Mesendoderm (in vitro differentiated cells): ENCODE measurements at regions not wholly inside any gene's neighbourhood (a gene's known extent, or its start where the extent isn't known, plus 50 kb on each side); places are given as distances from the start of the nearest gene placed in this dataset.

ENCODE experiments used
- DNase-seq: peaks from one replicate; pipeline ENCODE4 v3.0.0; 2013
- H2AK5ac ChIP-seq: 2 replicates; pipeline ENCODE4 v1.6.1; 2013; ENCODE audit warnings: low read length, inconsistent platforms
- H2BK120ac ChIP-seq: 2 replicates; pipeline ENCODE4 v1.6.1; 2013; ENCODE audit warnings: low read depth, mild to moderate bottlenecking, low read length, moderate library complexity, mixed read lengths
- H2BK15ac ChIP-seq: replicated peaks from 2 replicates; pipeline ENCODE4 v1.6.1; 2013; ENCODE audit warnings: low read depth, mild to moderate bottlenecking, moderate library complexity
- H2BK5ac ChIP-seq: 2 replicates; pipeline ENCODE4 v1.6.1; 2013; ENCODE audit warnings: low read length, inconsistent platforms
- H3K18ac ChIP-seq: 2 replicates; pipeline ENCODE4 v1.6.1; 2013; ENCODE audit warnings: mild to moderate bottlenecking, low read length, mixed read lengths
- H3K23ac ChIP-seq: one replicate; pipeline ENCODE4 v1.6.1; 2013; ENCODE audit warnings: low read length
- H3K27ac ChIP-seq: 2 replicates; pipeline ENCODE4 v1.5.1; 2013; ENCODE audit warnings: low read depth, mild to moderate bottlenecking, inconsistent platforms, low read length, moderate library complexity
- H3K27me3 ChIP-seq: 2 replicates; pipeline ENCODE4 v1.6.1; 2013; ENCODE audit warnings: low read length, control low read depth, mild to moderate bottlenecking, inconsistent platforms; ENCODE audit not compliant: insufficient read depth, poor library complexity
- H3K36me3 ChIP-seq: 2 replicates; pipeline ENCODE4 v1.6.1; 2013; ENCODE audit warnings: low read length, inconsistent platforms; ENCODE audit not compliant: control insufficient read depth, insufficient read depth
- H3K4ac ChIP-seq: one replicate; pipeline ENCODE4 v1.6.1; 2013; ENCODE audit warnings: low read depth, mild to moderate bottlenecking, low read length, moderate library complexity
- H3K4me1 ChIP-seq: 2 replicates; pipeline ENCODE4 v1.6.1; 2013; ENCODE audit warnings: low read depth, low read length, inconsistent platforms; ENCODE audit not compliant: control insufficient read depth
- H3K4me2 ChIP-seq: 2 replicates; pipeline ENCODE4 v1.6.1; 2013; ENCODE audit warnings: low read length
- H3K4me3 ChIP-seq: 2 replicates; pipeline ENCODE4 v1.5.1; 2013; ENCODE audit warnings: mild to moderate bottlenecking, low read length
- H3K56ac ChIP-seq: one replicate; pipeline ENCODE4 v1.6.1; 2013; ENCODE audit warnings: low read length
- H3K79me1 ChIP-seq: 2 replicates; pipeline ENCODE4 v1.6.1; 2013; ENCODE audit warnings: low read length, inconsistent platforms
- H3K79me2 ChIP-seq: 2 replicates; pipeline ENCODE4 v1.6.1; 2013; ENCODE audit warnings: mild to moderate bottlenecking, low read length; ENCODE audit not compliant: control insufficient read depth, insufficient read depth
- H3K9ac ChIP-seq: 2 replicates; pipeline ENCODE4 v1.6.1; 2013; ENCODE audit warnings: low read length, inconsistent platforms
- H4K5ac ChIP-seq: one replicate; pipeline ENCODE4 v1.6.1; 2013; ENCODE audit warnings: low read length
- H4K8ac ChIP-seq: one replicate; pipeline ENCODE4 v1.6.1; 2013; ENCODE audit warnings: low read depth, mild to moderate bottlenecking, control low read depth, low read length, moderate library complexity
- WGBS: extraction: QIAGEN DNeasy Blood & Tissue Kit; methylation state at CpG from one replicate; pipeline ENCODE4 v1.1.7; 2013; ENCODE audit warnings: low lambda C conversion rate, missing lambda C conversion rate; ENCODE audit not compliant: insufficient coverage; ENCODE audit errors: extremely low coverage; 5-methylcytosine and 5-hydroxymethylcytosine counted together

GRCh38 chr15:96500508-96500907 lies 170.0 kb downstream of the NR2F2 start:
- Histone ChIP-seq H3K4me1 (no peaks in the 10 kb centered on the region), H2BK5ac (no peak overlapping the region), H2BK120ac (no peak overlapping the region), H3K4me3 (no peak overlapping the region), H3K79me2 (no peaks in the 10 kb centered on the region), H4K5ac (no peak overlapping the region), H3K79me1 (no peaks in the 10 kb centered on the region), H3K36me3 (no peaks in the 10 kb centered on the region), H3K18ac (no peak overlapping the region), H3K56ac (no peak overlapping the region), H3K4ac (no peak overlapping the region), H3K27ac (no peak overlapping the region), H3K27me3 (no peaks in the 10 kb centered on the region), H3K4me2 (no peak overlapping the region), H2AK5ac (no peak overlapping the region), H3K9ac (no peak overlapping the region), H4K8ac (no peak overlapping the region), H3K23ac (no peak overlapping the region), H2BK15ac (no peak overlapping the region)
- WGBS, result no CpG with 5 or more reads among the region's 5 CpGs
- no peak for DNase-seq

- DNase-seq, result no peak
- H3K27me3 ChIP-seq, result no peaks in the 10 kb centered on the region
- H3K56ac ChIP-seq, result no peak overlapping the region
- no peaks in the 10 kb centered on the region for H3K79me2 ChIP-seq
- H3K9ac ChIP-seq, result no peak overlapping the region
- H3K23ac ChIP-seq, result no peak overlapping the region
- H3K4me3 ChIP-seq, result no peak overlapping the region
- no peak overlapping the region for H3K4ac ChIP-seq
- H2BK5ac ChIP-seq, result no peak overlapping the region
- no peak overlapping the region for H2AK5ac ChIP-seq
- H2BK15ac ChIP-seq, result no peak overlapping the region
- H2BK120ac ChIP-seq, result no peak overlapping the region
- H3K27ac ChIP-seq, result no peak overlapping the region
- no peak overlapping the region for H4K5ac ChIP-seq
- no peaks in the 10 kb centered on the region for H3K79me1 ChIP-seq
- H4K8ac ChIP-seq, result no peak overlapping the region
- no peaks in the 10 kb centered on the region for H3K36me3 ChIP-seq
- no peak overlapping the region for H3K18ac ChIP-seq
- WGBS, result no CpG with 5 or more reads among the region's 1 CpG
- no peaks in the 10 kb centered on the region for H3K4me1 ChIP-seq
- no peak overlapping the region for H3K4me2 ChIP-seq
Measured at GRCh38 chr15:96501362-96501761, 170.9 kb downstream of the NR2F2 start.

- no peak overlapping the region for H2BK5ac ChIP-seq
- H3K27ac ChIP-seq, result no peak overlapping the region
- H3K18ac ChIP-seq, result no peak overlapping the region
- no peak overlapping the region for H3K4me3 ChIP-seq
- no peak overlapping the region for H3K9ac ChIP-seq
- H2AK5ac ChIP-seq, result no peak overlapping the region
- H3K4me1 ChIP-seq, result no peaks in the 10 kb centered on the region
- no peak overlapping the region for H3K4ac ChIP-seq
- no CpG with 5 or more reads among the region's 4 CpGs for WGBS
- no peak overlapping the region for H4K5ac ChIP-seq
- H2BK15ac ChIP-seq, result no peak overlapping the region
- H3K36me3 ChIP-seq, result no peaks in the 10 kb centered on the region
- H3K27me3 ChIP-seq, result no peaks in the 10 kb centered on the region
- no peaks in the 10 kb centered on the region for H3K79me1 ChIP-seq
- no peak overlapping the region for H3K23ac ChIP-seq
- H2BK120ac ChIP-seq, result no peak overlapping the region
- DNase-seq, result no peak
- H3K4me2 ChIP-seq, result no peak overlapping the region
- H3K79me2 ChIP-seq, result no peaks in the 10 kb centered on the region
- no peak overlapping the region for H4K8ac ChIP-seq
- H3K56ac ChIP-seq, result no peak overlapping the region
Measured at GRCh38 chr15:96502196-96502595, 171.7 kb downstream of the NR2F2 start.

- H3K9ac ChIP-seq, result no peak overlapping the region
- no peaks in the 10 kb centered on the region for H3K36me3 ChIP-seq
- no peak overlapping the region for H2BK15ac ChIP-seq
- H3K4ac ChIP-seq, result no peak overlapping the region
- H2AK5ac ChIP-seq, result no peak overlapping the region
- no peak overlapping the region for H3K56ac ChIP-seq
- no peak for DNase-seq
- no peaks in the 10 kb centered on the region for H3K79me1 ChIP-seq
- no peaks in the 10 kb centered on the region for H3K27me3 ChIP-seq
- H4K8ac ChIP-seq, result no peak overlapping the region
- H2BK5ac ChIP-seq, result no peak overlapping the region
- no peak overlapping the region for H4K5ac ChIP-seq
- H3K18ac ChIP-seq, result no peak overlapping the region
- no CpG with 5 or more reads among the region's 7 CpGs for WGBS
- no peaks in the 10 kb centered on the region for H3K4me1 ChIP-seq
- no peak overlapping the region for H3K27ac ChIP-seq
- no peak overlapping the region for H3K4me3 ChIP-seq
- H2BK120ac ChIP-seq, result no peak overlapping the region
- no peaks in the 10 kb centered on the region for H3K79me2 ChIP-seq
- no peak overlapping the region for H3K23ac ChIP-seq
- no peak overlapping the region for H3K4me2 ChIP-seq
Measured at GRCh38 chr15:96503276-96503675, 172.8 kb downstream of the NR2F2 start.

DNA sequence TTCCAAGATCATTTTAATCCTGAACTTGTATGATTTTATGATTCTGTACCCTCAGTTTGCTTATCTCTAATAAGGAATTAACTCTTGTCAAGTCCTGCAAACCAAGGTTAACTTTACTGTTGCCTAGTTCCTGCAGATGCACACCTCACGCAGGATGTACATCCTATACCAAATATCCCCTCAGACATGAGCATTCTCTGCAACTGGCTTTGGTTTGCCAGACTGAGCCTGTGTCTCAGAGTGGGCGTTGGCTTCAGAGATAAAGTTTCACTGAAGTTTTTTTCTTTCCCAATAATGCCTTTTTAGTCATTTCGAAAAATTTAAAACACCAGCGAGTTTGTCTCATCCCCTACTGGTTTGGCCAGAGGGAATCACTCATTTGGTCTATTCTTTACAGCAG lies 173.9 kb downstream of the NR2F2 start:
- Histone ChIP-seq H4K5ac (no peak overlapping the region), H3K18ac (no peak overlapping the region), H2BK15ac (no peak overlapping the region), H3K36me3 (no peaks in the 10 kb centered on the region), H3K9ac (no peak overlapping the region), H2BK120ac (no peak overlapping the region), H3K23ac (no peak overlapping the region), H2BK5ac (no peak overlapping the region), H3K79me1 (no peaks in the 10 kb centered on the region), H3K56ac (no peak overlapping the region), H4K8ac (no peak overlapping the region), H3K4me2 (no peak overlapping the region), H2AK5ac (no peak overlapping the region), H3K79me2 (no peaks in the 10 kb centered on the region), H3K27ac (no peak overlapping the region), H3K4me3 (no peak overlapping the region), H3K4me1 (no peaks in the 10 kb centered on the region), H3K4ac (no peak overlapping the region), H3K27me3 (no peaks in the 10 kb centered on the region)
- WGBS, result no CpG with 5 or more reads among the region's 4 CpGs
- DNase-seq, result no peak

DNA sequence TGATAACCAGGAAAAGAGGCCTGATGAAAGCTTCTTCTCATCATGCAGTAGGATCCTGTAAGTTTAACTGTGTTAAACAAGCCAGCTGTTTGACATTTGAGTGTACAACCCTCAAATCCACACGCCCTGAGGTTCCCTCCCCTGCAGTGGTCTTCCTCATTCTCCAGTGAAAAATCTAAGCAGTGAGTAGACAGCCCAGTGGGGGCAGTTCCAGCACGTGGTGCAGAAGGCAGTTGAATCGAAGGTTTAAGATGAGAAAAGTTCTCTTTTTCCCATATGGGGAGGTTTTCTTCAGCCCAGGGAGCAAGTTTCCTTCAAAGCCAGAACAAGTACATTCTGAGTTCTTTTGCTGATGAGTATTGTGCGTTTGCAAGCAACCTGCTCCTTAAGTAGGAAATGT lies 174.5 kb downstream of the NR2F2 start:
- no peak overlapping the region for H4K8ac ChIP-seq
- H2AK5ac ChIP-seq, result no peak overlapping the region
- no peak overlapping the region for H3K9ac ChIP-seq
- no peak overlapping the region for H2BK15ac ChIP-seq
- no peaks in the 10 kb centered on the region for H3K27me3 ChIP-seq
- H4K5ac ChIP-seq, result no peak overlapping the region
- no peak overlapping the region for H2BK120ac ChIP-seq
- no peak overlapping the region for H3K4me3 ChIP-seq
- no peak for DNase-seq
- H3K79me2 ChIP-seq, result no peaks in the 10 kb centered on the region
- no peak overlapping the region for H3K4ac ChIP-seq
- H3K23ac ChIP-seq, result no peak overlapping the region
- no peak overlapping the region for H2BK5ac ChIP-seq
- H3K36me3 ChIP-seq, result no peaks in the 10 kb centered on the region
- no peaks in the 10 kb centered on the region for H3K4me1 ChIP-seq
- H3K18ac ChIP-seq, result no peak overlapping the region
- no peak overlapping the region for H3K4me2 ChIP-seq
- no CpG with 5 or more reads among the region's 4 CpGs for WGBS
- no peak overlapping the region for H3K56ac ChIP-seq
- no peak overlapping the region for H3K27ac ChIP-seq
- no peaks in the 10 kb centered on the region for H3K79me1 ChIP-seq
